Activated naive CD4-positive, alpha-beta T cell treated with anti-CD3 and anti-CD28 coated beads, Interleukin-2, amount 10 ng/mL, durations not matched to agents 7 days and 5 days (primary cell): ENCODE measurements at regions not wholly inside any gene's neighbourhood (a gene's known extent, or its start where the extent isn't known, plus 50 kb on each side); places are given as distances from the start of the nearest gene placed in this dataset.

Source experiments
- CTCF ChIA-PET: fragments of 350-600 bp; sonication (Branson Sonifier 250); formaldehyde crosslinking; loops from one replicate; lab custom pipeline; 2021; ENCODE audit warnings: antibody characterized with exemption; lab: Charles Lee
- DNase-seq: peaks from one replicate; pipeline ENCODE4 v3.0.0-alpha.2; 2020
- H3K27ac Mint-ChIP-seq: one replicate; pipeline ENCODE4 v1.8.0; 2021; ENCODE audit warnings: mild to moderate bottlenecking, moderate library complexity, mixed read lengths
- H3K27me3 Mint-ChIP-seq: one replicate; pipeline ENCODE4 v1.8.0; 2021; ENCODE audit warnings: mild to moderate bottlenecking, mixed read lengths
- H3K36me3 Mint-ChIP-seq: one replicate; pipeline ENCODE4 v1.8.0; 2021; ENCODE audit warnings: mixed read lengths
- H3K4me1 Mint-ChIP-seq: one replicate; pipeline ENCODE4 v1.8.0; 2021; ENCODE audit warnings: mixed read lengths
- H3K4me3 Mint-ChIP-seq: one replicate; pipeline ENCODE4 v1.8.0; 2021; ENCODE audit warnings: mild to moderate bottlenecking, moderate library complexity, mixed read lengths
- H3K9me3 Mint-ChIP-seq: one replicate; pipeline ENCODE4 v1.8.0; 2021; ENCODE audit warnings: mixed read lengths

DNA sequence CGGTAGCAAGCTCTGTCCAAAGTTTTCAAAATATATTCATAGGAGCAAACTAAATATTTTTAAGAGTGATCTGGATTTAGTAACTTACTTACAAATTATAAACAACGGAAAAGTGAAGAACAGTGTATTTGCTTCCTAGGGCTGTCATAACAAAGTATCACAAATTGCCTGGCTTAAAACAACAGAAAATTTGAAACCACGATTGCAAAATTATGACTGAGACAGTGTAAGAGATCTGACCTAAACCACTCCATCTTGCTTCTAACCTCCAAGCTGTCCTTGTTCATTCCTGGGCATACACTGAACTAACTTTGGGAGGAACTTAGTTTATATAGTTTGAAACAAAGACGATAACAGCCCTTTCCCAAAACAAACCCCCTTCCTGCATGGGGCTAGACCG lies 202.0 kb upstream of the CDH6 start:
- no peak for DNase-seq
- no peak overlapping the region for H3K27ac Mint-ChIP-seq
- no peaks in the 10 kb centered on the region for H3K4me1 Mint-ChIP-seq
- peaks cover 2% of the 10 kb centered on the region for H3K9me3 Mint-ChIP-seq
- H3K4me3 Mint-ChIP-seq: no peak overlapping the region
- CTCF ChIA-PET: no interaction called here
- no peaks in the 10 kb centered on the region for H3K27me3 Mint-ChIP-seq
- no peaks in the 10 kb centered on the region for H3K36me3 Mint-ChIP-seq

DNA sequence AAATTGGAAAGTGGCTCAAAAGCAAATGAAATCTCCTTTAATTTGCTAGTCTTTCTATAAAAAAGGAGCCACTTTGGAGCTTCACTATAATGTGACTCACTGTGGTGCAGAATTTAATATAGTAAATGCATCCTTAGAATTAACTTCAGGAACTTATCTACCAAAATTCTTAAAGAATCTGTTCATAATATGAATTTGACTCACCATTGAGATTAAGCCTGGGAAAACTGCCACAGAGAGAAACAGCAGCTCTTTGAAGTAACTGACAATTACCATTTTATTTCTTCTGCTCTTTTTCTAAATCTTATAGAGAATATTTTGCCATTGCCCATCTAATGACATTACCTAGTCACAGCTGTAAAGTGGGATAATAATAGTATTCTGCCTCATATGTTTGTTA lies 211.9 kb upstream of the CDH6 start:
- CTCF ChIA-PET: no interaction called here
- no peak for DNase-seq
- Mint-ChIP-seq H3K9me3 (peaks cover 4% of the 10 kb centered on the region), H3K27me3 (no peaks in the 10 kb centered on the region), H3K27ac (no peak overlapping the region), H3K36me3 (no peaks in the 10 kb centered on the region), H3K4me3 (no peak overlapping the region), H3K4me1 (no peaks in the 10 kb centered on the region)

DNA sequence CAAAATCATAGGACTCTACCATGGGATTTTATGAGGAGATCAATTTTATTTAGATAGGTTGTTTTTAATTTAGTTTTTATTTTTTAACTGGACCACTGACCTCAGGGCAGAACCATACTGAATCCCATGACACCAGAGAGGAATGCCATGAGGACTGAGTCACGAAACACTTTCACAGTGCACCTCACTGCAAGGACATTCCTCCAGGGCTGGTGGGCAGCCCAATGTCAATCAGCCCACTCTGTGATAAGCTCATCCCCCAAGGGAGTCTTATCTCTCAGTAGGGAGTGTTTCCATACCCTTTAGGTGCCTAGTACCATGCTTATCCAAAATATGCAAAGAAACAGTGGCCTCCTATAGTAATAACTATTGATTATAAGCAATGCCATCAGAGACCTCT lies 224.5 kb upstream of the CDH6 start:
- Mint-ChIP-seq H3K36me3 (no peaks in the 10 kb centered on the region), H3K27ac (no peak overlapping the region), H3K4me1 (no peaks in the 10 kb centered on the region), H3K4me3 (no peak overlapping the region), H3K9me3 (peaks cover 4% of the 10 kb centered on the region), H3K27me3 (no peaks in the 10 kb centered on the region)
- CTCF ChIA-PET: no interaction called here
- no peak for DNase-seq

DNA sequence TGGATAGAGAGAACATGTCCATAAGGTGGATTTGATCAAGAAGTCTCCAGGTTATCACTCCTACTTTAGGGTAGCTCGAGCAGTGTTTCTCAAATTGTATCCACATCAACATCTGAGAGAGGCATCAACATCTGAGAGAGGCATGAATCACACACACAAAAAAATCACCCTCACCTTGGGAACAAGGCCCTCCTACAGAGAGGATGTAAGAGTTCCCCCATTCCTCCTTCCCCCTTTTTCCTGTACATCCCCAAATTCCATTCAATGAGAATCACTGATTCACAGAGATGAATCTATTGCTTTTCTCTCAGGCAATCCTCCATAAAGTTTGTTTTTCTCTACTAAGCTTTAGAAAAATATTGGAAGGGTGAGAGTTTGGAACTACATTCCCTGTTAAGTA lies 233.4 kb upstream of the CDH6 start:
- Mint-ChIP-seq H3K27me3 (no peaks in the 10 kb centered on the region), H3K9me3 (peaks cover 5% of the 10 kb centered on the region), H3K27ac (no peak overlapping the region), H3K36me3 (no peaks in the 10 kb centered on the region), H3K4me3 (no peak overlapping the region), H3K4me1 (no peaks in the 10 kb centered on the region)
- no peak for DNase-seq
- CTCF ChIA-PET: no interaction called here

DNA sequence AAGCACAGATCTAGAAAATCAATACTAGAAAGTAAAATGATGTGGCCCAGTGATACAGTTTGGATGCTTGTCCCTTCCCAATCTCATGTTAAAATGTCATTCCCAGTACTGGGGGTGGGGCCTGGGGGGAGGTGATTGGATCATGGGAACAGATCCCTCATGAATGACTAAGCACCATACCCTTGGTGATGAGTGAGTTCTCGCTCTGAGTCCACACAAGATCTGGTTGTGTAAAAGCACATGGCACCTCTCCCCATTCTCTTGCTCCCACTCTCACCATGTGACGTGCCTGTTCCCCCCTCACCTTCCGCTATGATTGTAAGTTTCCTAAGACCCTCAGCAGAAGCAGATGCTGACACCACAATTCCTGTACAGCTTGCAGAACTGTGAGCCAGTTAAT lies 234.2 kb upstream of the CDH6 start:
- CTCF ChIA-PET: no interaction called here
- H3K4me3 Mint-ChIP-seq: no peak overlapping the region
- no peak for DNase-seq
- peaks cover 5% of the 10 kb centered on the region for H3K9me3 Mint-ChIP-seq
- H3K36me3 Mint-ChIP-seq: no peaks in the 10 kb centered on the region
- H3K27ac Mint-ChIP-seq: no peak overlapping the region
- no peaks in the 10 kb centered on the region for H3K27me3 Mint-ChIP-seq
- no peaks in the 10 kb centered on the region for H3K4me1 Mint-ChIP-seq

DNA sequence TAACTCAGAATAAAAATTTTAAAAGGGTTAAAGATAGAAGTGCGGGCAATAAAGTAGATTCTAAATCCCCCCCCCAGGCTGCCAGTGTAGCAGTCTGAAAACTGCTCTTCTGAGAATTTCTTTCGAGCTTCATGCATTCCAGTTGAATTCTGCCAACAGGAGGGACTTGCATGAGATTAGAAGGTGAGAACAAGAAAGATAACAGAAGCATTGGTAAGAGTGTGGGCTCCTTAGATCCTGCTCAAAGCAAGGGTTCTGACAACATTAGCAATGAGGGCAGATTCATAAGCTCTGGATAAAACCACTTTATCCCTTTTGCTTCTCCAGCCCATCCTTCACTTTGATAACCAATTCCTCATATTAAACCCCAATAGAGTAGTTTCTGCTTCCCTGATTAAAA lies 235.9 kb upstream of the CDH6 start:
- CTCF ChIA-PET: no interaction called here
- H3K27me3 Mint-ChIP-seq: no peaks in the 10 kb centered on the region

DNA sequence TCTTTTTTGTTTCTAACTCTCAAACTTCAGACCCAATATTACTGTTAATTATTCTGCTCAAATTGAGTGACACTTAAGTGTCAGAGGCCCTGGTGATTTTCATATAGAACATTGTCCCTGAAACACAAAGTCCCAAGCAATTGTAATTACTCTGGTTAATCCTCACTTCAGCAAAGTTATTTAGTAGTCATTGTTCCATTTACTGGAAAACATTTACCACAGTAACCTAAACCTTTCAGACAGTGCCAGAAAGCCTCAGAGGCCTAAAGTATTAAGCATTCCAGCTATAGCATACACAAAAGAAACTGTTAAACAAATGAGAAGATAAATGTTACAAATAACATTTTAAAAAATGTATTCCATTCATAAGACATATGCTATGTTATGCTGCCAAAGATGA lies 237.2 kb upstream of the CDH6 start:
- CTCF ChIA-PET: no interaction called here
- DNase-seq: no peak
- peaks cover 14% of the 10 kb centered on the region for H3K9me3 Mint-ChIP-seq
- H3K4me1 Mint-ChIP-seq: no peaks in the 10 kb centered on the region
- no peak overlapping the region for H3K4me3 Mint-ChIP-seq
- H3K27me3 Mint-ChIP-seq: no peaks in the 10 kb centered on the region
- H3K27ac Mint-ChIP-seq: no peak overlapping the region
- no peaks in the 10 kb centered on the region for H3K36me3 Mint-ChIP-seq

More for the DNA sequence above, 235.9 kb upstream of the CDH6 start:
- DNase-seq: no peak
- Mint-ChIP-seq H3K4me3 (no peak overlapping the region), H3K4me1 (no peaks in the 10 kb centered on the region), H3K27ac (no peak overlapping the region), H3K36me3 (no peaks in the 10 kb centered on the region), H3K9me3 (peaks cover 8% of the 10 kb centered on the region)

DNA sequence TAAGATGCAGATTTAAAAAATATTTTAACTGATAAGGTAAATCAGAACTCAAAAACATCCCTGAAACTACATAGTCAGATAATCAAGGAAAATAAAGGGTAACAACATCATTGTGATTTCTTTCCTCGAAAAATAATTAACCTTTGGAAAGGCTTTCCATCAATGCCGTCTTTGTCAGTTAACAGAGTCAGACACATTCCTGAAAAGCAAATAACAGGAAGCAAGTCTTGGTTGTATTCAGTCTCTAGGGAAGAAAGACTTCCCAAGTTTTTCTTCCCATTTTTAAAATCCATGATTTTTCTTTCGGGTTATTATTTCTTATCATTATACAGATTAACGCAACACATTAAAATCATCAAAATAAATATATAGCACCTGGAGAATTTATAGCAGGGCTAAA lies 256.4 kb upstream of the CDH6 start:
- Mint-ChIP-seq H3K9me3 (peaks cover 4% of the 10 kb centered on the region), H3K27me3 (no peaks in the 10 kb centered on the region), H3K27ac (no peak overlapping the region), H3K36me3 (no peaks in the 10 kb centered on the region), H3K4me3 (no peak overlapping the region), H3K4me1 (no peaks in the 10 kb centered on the region)
- DNase-seq: no peak
- CTCF ChIA-PET: no interaction called here

DNA sequence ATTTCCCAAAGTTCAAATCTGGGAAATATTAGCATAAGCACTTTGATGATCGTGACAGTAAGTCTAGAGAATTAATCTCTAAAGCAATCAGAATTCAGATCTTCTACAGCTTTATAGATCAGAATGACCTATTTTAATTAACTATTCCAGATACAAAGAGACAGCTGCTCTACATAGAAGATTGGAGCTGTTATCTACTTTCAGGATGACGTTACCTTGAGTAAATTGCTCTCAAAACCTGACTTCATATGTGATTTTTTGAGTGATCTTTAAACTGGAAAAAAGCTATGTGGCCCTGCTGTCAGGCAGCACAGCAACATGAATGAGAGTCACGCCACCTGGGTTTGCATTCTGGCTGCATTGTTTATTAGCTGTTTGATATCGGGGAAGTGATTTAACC lies 259.9 kb upstream of the CDH6 start:
- H3K36me3 Mint-ChIP-seq: no peaks in the 10 kb centered on the region
- no peak overlapping the region for H3K4me3 Mint-ChIP-seq
- H3K9me3 Mint-ChIP-seq: peaks cover 4% of the 10 kb centered on the region
- no peaks in the 10 kb centered on the region for H3K4me1 Mint-ChIP-seq
- DNase-seq: no peak
- H3K27ac Mint-ChIP-seq: no peak overlapping the region
- CTCF ChIA-PET: no interaction called here
- H3K27me3 Mint-ChIP-seq: no peaks in the 10 kb centered on the region

DNA sequence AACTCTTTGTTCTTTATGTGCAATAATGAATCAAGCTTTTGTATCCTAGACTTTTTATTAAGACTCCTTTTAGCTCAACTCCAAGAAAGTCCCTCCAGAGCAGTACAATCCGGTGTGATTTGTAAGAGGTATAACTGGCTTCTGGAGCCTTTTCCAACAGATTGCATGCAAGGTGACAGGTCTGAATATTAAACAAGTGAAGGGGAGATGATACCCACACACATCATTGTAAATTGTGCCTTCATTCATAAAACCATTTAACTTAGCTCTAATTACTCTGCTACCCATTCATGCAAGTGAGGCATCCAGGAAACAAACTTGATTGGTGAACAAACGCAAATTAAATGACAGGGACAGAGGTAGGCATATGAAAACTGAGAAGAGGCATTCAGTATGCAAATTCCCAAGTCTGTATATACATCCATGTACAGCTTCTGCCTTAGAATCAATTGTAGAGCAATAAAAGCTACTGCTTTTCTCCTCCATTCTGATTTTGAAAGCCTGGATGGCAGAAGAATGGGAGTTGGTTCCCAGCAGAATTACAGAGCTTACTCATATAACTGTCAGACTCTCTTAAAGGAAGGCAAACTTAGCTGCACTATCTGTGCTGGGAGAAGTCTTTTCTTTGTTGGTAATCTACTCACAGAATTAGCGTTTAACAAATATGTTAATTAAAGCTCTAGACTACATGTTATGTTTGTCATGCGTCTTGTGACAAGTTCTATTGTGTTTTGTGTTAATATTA lies 261.0 kb upstream of the CDH6 start:
- CTCF ChIA-PET: no interaction called here
- Mint-ChIP-seq H3K36me3 (no peaks in the 10 kb centered on the region), H3K9me3 (peaks cover 4% of the 10 kb centered on the region), H3K27ac (no peak overlapping the region), H3K4me1 (no peaks in the 10 kb centered on the region), H3K27me3 (no peaks in the 10 kb centered on the region), H3K4me3 (no peak overlapping the region)
- no peak for DNase-seq

DNA sequence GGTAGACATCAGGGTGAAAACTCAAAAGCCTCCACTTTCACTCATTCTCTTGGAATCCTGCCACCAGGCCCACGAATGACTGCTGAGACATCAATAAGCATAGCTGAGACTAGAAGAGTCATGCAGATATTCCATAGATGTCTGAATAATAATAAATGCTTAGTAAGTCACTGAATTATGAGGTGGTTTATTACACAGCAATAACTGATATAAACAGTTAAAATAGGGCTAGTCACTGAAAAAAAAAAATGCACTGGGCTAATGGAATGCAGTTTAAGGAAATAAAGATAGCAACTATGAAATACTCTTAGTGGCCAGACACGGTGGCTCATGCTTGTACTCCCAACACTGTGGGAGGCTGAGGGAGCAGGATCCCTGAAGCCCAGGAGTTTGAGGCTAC lies 262.8 kb upstream of the CDH6 start:
- DNase-seq: no peak
- Mint-ChIP-seq H3K36me3 (no peaks in the 10 kb centered on the region), H3K4me1 (no peaks in the 10 kb centered on the region), H3K9me3 (peaks cover under 1% of the 10 kb centered on the region), H3K27me3 (no peaks in the 10 kb centered on the region), H3K27ac (no peak overlapping the region), H3K4me3 (no peak overlapping the region)
- CTCF ChIA-PET: no interaction called here

DNA sequence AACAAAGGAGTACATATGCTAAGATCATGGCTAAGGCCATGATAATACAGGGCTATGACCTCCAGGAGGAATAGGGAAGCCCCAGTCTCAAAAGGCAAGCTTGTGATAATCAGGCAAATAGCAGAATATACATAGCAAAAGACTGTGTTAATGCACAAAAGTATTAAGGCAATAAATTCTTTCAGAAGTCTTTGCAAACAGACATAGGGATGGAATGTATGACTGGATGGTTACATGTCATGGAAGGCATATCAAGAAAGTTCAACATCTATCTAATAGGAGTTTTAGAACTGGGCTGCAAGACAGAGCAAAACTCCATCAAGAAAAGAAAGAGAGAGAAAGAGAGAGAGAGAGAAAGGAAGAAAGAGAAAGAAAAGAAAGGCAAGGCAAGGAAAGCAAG lies 264.5 kb upstream of the CDH6 start:
- Mint-ChIP-seq H3K27me3 (no peaks in the 10 kb centered on the region), H3K36me3 (no peaks in the 10 kb centered on the region), H3K4me3 (no peak overlapping the region), H3K4me1 (no peaks in the 10 kb centered on the region), H3K9me3 (peaks cover 1% of the 10 kb centered on the region), H3K27ac (no peak overlapping the region)
- no peak for DNase-seq
- CTCF ChIA-PET: no interaction called here

DNA sequence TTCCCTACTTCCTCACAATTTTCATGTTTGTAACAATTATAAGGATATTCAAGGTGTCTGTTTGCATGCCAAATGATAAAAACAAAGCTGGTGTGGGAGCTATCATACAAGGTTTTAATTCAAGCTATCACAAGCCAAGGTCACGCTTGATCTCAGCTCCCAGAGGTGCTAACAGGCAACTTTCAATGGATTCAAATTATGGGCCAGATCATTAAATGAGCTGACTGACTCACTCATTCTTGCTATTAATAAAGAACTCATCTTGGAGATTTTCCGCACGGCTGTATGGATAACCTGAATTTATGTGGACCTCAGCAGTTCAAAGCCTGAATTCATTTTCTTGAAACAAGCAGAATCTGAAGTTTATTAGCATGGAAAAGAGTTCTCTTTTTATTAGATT lies 267.3 kb upstream of the CDH6 start:
- Mint-ChIP-seq H3K36me3 (no peaks in the 10 kb centered on the region), H3K4me3 (no peak overlapping the region), H3K4me1 (no peaks in the 10 kb centered on the region), H3K9me3 (peaks cover 5% of the 10 kb centered on the region), H3K27ac (no peak overlapping the region), H3K27me3 (no peaks in the 10 kb centered on the region)
- CTCF ChIA-PET: no interaction called here
- no peak for DNase-seq

DNA sequence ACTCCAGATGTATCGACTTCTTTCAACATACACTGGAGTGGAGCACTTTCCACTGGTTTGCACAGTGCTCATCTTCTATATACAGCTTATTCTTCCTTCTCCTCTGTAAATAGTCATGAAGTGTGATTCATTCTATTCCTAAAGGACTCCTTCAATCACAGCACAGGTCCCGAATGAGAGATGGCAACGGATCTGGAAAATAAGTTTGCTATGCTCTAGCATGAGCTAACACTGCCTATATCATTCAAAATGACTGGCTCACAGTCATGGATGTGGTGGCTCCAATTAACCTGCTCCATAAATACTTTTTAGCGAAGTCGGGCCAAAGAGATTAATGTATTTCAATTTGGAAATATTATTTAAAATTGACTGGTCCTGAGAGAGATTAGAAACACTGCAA lies 272.1 kb upstream of the CDH6 start:
- no peaks in the 10 kb centered on the region for H3K4me1 Mint-ChIP-seq
- CTCF ChIA-PET: no interaction called here

DNA sequence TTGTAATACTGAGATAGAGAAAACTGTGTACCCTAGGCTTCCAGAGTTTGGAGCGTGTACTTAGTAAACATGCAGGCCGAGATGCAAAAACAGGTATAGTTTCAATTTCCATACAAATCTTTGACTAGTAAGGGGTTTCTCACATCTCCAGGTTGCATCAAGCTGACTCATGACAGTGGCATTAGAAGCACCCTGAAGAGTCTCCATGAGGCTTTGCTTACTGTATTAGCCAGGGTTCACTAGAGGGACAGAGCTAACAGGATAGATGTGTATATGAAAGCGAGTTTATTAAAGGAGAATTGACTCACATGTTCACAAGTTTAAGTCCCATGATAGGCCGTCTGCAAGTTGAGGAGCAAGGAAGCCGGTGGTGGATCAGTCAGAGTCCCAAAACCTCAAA lies 275.3 kb upstream of the CDH6 start:
- CTCF ChIA-PET: no interaction called here
- Mint-ChIP-seq H3K27me3 (no peaks in the 10 kb centered on the region), H3K4me3 (no peak overlapping the region), H3K9me3 (peaks cover 4% of the 10 kb centered on the region), H3K4me1 (no peaks in the 10 kb centered on the region), H3K36me3 (no peaks in the 10 kb centered on the region), H3K27ac (no peak overlapping the region)
- no peak for DNase-seq

More for the DNA sequence above, 272.1 kb upstream of the CDH6 start:
- H3K27me3 Mint-ChIP-seq: no peaks in the 10 kb centered on the region
- H3K9me3 Mint-ChIP-seq: peaks cover 7% of the 10 kb centered on the region
- no peak for DNase-seq
- no peaks in the 10 kb centered on the region for H3K36me3 Mint-ChIP-seq
- H3K4me3 Mint-ChIP-seq: no peak overlapping the region
- H3K27ac Mint-ChIP-seq: no peak overlapping the region

DNA sequence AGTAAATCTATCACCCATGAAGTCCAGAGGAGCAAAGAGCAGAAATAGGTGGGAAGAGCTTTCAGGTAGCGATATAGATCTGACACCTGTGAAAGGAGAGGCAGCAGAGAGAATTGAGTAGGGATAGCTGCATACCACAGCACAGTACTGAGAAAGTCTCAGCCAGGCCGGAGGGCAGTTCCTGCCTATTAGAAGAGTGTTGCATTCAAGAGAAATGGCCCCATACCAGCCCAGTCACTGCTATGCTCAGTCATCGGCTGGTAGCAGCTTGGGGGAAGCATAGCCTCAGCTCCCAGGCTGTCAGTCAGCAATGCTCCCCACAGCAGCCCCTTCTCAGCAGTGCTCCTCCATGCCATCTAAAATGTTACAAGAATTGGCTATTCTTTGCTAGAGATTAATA lies 285.1 kb upstream of the CDH6 start:
- DNase-seq: no peak
- no peaks in the 10 kb centered on the region for H3K27me3 Mint-ChIP-seq
- H3K27ac Mint-ChIP-seq: no peak overlapping the region
- H3K4me3 Mint-ChIP-seq: no peak overlapping the region
- peaks cover 3% of the 10 kb centered on the region for H3K9me3 Mint-ChIP-seq
- H3K4me1 Mint-ChIP-seq: no peaks in the 10 kb centered on the region
- CTCF ChIA-PET: no interaction called here
- H3K36me3 Mint-ChIP-seq: no peaks in the 10 kb centered on the region
